GM18873 (cell line): ENCODE measurements at regions not wholly inside any gene's neighbourhood (a gene's known extent, or its start where the extent isn't known, plus 50 kb on each side); places are given as distances from the start of the nearest gene placed in this dataset.

Experiments used
- ATAC-seq: cut with Tn5 transposase; IDR thresholded peaks from one replicate; pipeline ENCODE4 v1.9.1; 2021; ENCODE audit warnings: mild to moderate bottlenecking, moderate library complexity, moderate number of reproducible peaks; ENCODE audit not compliant: unreplicated experiment, low FRiP score

GRCh38 chr9:20291201-20291600 lies 331.1 kb downstream of the MLLT3 start:
- no peak for ATAC-seq

GRCh38 chr9:20290257-20290656 lies 332.0 kb downstream of the MLLT3 start:
- no peak for ATAC-seq

DNA sequence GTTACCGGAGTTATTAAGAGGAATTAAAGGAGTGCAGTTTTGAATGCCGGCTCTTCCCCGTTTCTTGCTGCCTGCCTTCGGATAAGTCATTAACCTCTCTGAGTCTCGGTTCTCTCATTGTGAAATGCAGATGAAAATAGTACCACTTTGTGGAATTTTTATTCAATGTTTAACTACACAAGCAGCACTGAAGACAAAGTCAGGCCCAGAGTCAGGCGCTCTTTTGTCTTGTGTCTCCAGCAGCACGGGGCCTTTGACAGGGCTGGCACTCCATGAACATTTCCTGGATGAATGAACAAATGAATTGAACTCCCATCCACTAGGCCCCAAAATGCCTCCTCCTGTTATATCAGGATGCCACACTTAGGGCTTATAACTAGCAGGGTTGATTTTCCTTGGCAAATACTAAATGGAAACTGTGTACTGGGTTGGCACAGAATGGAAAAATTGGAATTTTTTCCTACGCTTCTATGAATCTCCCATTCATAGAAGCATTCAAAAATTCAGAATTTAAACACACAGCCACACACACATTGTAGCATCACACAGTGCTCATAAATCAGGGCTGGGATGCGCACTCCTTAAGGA lies 332.8 kb downstream of the MLLT3 start:
- peak; percentile 25 for ATAC-seq

DNA sequence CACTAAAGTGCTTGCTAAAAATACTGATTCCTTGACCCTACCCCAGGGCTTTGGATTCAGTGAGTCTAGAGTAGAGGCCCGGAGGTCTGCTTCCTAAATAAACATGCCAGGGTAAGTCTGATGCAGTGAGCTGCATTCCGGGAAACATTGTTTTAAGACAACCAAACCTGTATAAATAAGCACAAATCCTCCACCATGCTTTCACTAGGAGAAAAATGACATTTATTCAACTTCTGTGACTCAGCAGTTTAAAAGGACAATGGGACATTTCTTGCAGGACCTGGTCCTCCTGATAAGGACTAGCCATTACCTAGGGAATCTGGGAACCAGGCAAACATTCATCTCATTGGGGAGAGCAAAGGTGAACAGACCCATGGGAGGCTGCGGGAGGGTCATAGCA lies 335.3 kb downstream of the MLLT3 start:
- no peak for ATAC-seq

GRCh38 chr9:20286154-20286700 lies 336.1 kb downstream of the MLLT3 start:
- ATAC-seq, result no peak

DNA sequence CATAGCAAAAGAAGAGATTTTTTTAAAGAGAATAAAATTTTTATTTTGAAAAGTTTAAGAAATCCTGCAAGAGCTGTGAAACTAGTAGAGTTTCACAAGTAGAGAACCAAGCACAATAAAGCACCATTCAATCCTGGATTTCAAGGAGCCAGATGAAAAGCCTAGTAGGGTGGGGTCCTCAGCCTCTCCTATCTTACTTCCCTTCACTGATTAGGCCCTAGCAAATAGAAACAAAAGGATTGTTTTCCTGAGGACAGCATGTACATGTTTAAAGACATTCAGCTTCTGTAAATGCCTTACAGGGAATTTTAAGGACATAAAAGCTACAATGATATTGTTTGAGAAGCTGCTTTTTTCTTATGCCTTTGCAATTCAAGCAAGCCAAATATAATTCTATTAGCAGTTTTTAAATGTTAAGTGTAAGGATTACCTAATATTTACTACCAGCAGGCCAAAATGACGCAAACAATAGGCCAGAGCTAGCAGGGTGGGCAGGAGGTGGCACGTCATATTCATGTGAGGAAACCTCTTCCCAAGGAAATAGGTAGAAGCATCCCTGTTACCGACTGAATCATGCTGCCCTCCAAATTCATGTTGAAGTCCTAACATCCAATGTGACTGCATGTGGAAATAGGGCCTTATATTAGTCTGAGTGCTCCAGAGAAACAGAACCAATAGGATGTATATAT lies 337.6 kb downstream of the MLLT3 start:
- no peak for ATAC-seq

DNA sequence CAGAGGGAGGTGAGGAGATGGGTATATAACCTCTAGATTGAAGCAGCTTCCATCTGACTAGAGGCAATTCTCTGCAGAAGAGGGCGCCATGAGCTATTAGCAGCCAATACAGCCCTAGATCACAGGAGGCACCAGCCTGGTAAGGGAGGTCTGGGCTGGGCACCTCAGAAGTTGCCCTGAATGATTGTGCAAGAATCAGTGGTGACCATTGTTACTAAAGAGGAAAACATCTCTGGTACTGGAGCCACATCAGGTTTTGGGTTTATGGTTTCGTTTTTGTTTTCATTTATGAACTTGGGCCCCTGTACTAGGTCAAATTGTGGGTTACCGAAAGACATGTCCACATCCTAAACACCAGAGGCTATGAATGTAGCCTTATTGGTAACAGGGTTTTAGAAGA lies 342.0 kb downstream of the MLLT3 start:
- no peak for ATAC-seq

- ATAC-seq, result no peak
Observed at GRCh38 chr9:20276762-20277161, 345.5 kb downstream of the MLLT3 start.

DNA sequence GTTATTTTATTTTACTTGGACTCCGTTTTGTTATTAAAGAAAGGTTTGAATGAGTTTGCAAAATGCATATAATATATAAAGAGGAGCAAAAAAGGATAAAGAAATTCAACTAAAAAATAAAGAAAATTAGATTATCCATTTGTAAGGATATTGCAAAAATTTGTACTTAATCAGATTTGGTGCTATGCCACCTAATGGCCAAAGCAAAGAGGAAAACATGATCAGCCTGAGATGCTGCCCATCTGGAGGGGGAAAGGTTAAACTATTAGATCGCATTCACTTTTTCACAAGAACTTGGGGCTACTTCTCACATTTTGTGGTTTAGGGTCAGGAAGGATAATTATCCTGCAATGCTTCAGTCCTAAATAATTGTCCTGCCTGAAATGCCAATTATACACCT lies 350.6 kb downstream of the MLLT3 start:
- ATAC-seq, result no peak

- no peak for ATAC-seq
Observed at GRCh38 chr9:20271096-20271495, 351.2 kb downstream of the MLLT3 start.

DNA sequence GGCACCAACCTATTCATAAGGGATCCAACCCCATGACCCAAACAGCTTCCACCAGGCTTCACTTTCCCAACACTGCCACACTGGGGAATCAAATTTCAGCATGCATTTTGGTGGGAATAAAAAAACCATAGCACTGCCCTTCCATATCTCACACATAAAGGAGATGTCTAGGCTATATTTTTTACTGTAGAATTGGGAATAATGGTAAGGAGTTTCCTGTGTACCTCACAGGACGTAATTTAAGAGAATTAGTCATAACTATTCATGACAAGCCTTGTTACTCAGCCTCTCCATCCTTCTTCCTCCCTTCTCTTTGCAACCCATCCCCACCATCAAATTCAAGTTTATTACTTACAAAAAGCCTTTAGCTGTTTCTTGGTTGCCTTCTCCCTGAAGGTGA lies 352.1 kb downstream of the MLLT3 start:
- no peak for ATAC-seq

DNA sequence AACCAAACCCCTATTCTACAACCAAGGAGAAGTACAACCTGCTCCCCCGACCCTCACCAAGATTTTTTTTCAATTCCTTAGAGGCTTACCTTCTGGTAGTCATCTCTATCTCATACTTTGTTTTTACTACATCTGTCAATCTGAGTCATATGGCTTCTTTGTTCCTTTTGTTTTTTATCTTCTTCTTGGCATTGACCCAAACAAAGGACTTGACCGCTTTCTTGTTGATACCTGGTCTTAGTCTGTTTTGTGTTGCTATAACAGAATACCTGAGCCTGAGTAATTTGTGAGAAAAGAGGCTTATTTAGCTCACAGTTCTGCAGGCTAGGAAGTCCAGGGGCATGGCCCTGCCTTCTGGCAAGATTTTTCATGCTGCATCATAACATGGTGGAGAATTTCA lies 352.7 kb downstream of the MLLT3 start:
- no peak for ATAC-seq

- ATAC-seq, result no peak
Observed at GRCh38 chr9:20264896-20265295, 357.4 kb downstream of the MLLT3 start.

- ATAC-seq, result no peak
Observed at GRCh38 chr9:20262611-20263010, 359.7 kb downstream of the MLLT3 start.

- ATAC-seq, result peak; percentile 65
Observed at GRCh38 chr9:20256284-20256948, 365.9 kb downstream of the MLLT3 start.

DNA sequence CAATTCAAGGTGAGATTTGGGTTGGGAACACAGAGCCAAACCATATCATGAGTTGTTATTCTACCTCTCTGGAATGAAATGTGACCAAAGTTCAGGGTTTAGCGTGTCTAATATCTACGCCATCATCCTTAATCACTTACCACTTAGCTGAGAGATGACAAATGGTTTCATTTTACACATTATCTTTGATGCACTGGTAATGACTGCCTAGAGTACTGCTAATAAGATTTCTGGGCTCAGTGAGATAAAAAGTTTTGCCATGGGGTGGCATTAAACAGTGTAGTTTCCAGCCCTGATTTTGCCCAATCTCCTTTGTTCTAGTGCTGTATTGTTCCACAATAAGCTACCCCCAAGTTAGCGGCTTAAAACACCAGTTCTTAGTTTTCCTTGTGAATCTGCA lies 367.2 kb downstream of the MLLT3 start:
- ATAC-seq, result no peak

DNA sequence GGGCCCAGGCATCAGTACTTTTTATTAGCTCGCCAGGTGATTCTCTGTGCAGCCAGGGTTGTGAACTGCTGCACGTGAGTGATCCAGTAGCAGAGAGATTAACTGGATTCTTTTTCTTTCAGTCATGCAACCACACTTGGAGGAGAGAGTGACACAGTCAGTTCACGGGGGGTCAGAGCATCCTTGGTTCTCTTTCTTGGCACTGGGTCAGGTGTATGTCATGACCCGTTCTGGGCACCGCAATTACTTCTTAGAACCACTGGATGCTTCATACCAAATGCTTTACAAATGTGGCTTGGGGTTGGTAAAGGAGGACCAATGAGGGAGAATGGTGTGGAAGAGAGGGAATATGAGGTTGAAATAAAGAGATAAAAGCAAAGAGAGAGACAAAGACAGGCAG lies 368.7 kb downstream of the MLLT3 start:
- no peak for ATAC-seq

DNA sequence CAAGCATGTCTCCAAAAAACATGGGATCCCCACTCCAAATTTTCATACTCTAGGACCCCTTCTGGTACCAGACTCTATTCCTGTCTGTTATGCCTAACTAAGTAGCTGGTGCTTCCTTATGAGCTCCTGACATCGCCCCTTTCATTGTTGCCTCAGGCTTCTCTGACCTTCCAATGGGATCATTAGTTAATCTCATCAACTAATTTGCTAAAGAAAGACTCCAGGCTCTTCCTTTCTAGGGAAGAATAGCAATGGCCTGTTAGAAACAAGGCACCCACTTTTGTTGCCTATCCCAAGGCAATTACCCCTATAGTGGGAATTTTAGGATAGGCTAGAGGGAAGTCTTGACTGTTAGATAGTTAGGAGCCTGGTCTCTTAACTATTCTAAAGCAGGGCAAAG lies 369.5 kb downstream of the MLLT3 start:
- no peak for ATAC-seq

DNA sequence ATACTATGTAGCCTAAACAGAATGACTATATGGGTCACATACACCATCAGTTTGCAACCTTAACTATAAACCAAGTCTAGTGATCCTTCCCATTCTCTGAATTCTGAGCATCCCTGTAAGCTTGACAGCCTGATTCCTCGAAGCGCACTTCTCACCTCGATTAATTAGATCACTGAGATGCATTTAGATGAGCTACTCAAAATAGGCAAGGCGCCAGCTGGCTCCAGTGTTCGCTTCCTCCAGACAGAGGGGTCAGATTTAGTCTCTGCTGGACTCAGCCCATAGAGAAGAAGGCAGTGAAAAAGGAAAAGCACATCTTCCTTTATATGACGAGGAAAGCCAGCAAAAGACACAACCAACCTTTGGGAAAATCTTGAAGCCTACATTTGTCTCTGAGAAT lies 371.5 kb downstream of the MLLT3 start:
- ATAC-seq, result no peak

DNA sequence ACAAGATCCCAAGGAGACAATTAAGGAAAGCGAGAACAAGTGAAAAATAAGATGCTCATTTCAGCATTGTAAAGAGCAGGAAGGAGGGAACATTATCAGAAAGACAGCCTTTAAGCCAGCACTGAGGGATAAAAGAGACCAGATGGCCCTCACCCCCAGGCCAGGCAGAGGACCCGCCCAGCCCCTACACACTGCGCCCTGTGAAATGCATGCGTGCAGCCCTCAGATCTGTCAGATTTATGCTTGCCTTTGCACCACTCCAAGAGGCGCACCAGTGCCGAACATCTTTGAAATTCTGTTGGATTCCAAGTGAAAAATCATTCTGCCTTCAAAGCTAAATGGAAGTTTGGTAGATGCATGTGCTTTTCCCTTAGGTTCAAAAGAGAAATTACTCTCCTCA lies 378.0 kb downstream of the MLLT3 start:
- ATAC-seq, result no peak

GRCh38 chr9:20243841-20244240 lies 378.5 kb downstream of the MLLT3 start:
- ATAC-seq, result no peak
